ENCODE measurements at regions not wholly inside any gene's neighbourhood (a gene's known extent, or its start where the extent isn't known, plus 50 kb on each side); places are given as distances from the start of the nearest gene placed in this dataset.

DNA sequence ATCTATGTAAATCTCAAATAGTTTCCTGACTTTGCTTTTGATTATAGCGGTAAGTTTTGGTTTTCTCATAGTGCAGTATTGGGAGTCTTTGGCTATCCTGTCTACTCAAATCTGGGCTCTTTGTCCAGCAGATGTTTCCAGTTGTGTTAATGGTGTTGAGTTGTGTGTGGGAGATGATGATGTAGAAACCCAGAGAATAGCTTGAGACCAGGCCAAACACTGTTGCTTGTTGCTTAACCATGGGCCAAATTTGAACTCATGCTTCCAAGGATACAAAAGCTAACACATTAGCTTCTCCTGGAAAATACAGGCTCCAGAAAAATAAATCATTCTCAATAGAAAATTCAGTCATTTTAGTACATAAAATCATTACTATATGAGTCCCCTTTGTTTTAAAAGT lies 82.6 kb upstream of the GYPA start:
- ChIA-PET POLR2A (no interaction called here), CTCF (no interaction called here)
- DNase-seq (ENCODE audit: extremely low spot score): no peak
- no peak for TF ChIP-seq NFRKB (IDR thresholded peaks at IDR 0.05)
- TF ChIP-seq FOXM1 (IDR thresholded peaks at IDR 0.05; ENCODE audit: borderline replicate concordance): no peak
- no peak for TF ChIP-seq SUZ12 (IDR thresholded peaks at IDR 0.05)
- no peak for TF ChIP-seq FOXK2 (IDR thresholded peaks at IDR 0.05)
- no peak for TF ChIP-seq TARDBP (IDR thresholded peaks at IDR 0.05)
- TF ChIP-seq SP1 (IDR thresholded peaks at IDR 0.05): no peak
- no peak for TF ChIP-seq BHLHE40 (IDR thresholded peaks at IDR 0.05; ENCODE audit: borderline replicate concordance)
- no peak for TF ChIP-seq HDGF (IDR thresholded peaks at IDR 0.05; ENCODE audit: borderline replicate concordance)
- TF ChIP-seq ZNF384 (IDR thresholded peaks at IDR 0.05): no peak
- no peak for TF ChIP-seq CTBP1 (IDR thresholded peaks at IDR 0.05; ENCODE audit: borderline replicate concordance)
- TF ChIP-seq L3MBTL2 (conservative IDR thresholded peaks at IDR 0.05): no peak
- no peak for TF ChIP-seq FOXA1 (IDR thresholded peaks at IDR 0.05)
- TF ChIP-seq ARNT (IDR thresholded peaks at IDR 0.05): no peak
- TF ChIP-seq ELF4 (IDR thresholded peaks at IDR 0.05): no peak
- TF ChIP-seq, protein P1, sequence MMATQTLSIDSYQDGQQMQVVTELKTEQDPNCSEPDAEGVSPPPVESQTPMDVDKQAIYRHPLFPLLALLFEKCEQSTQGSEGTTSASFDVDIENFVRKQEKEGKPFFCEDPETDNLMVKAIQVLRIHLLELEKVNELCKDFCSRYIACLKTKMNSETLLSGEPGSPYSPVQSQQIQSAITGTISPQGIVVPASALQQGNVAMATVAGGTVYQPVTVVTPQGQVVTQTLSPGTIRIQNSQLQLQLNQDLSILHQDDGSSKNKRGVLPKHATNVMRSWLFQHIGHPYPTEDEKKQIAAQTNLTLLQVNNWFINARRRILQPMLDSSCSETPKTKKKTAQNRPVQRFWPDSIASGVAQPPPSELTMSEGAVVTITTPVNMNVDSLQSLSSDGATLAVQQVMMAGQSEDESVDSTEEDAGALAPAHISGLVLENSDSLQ (IDR thresholded peaks at IDR 0.05): no peak
- no peak for TF ChIP-seq LEF1 (IDR thresholded peaks at IDR 0.05; ENCODE audit: borderline replicate concordance)

DNA sequence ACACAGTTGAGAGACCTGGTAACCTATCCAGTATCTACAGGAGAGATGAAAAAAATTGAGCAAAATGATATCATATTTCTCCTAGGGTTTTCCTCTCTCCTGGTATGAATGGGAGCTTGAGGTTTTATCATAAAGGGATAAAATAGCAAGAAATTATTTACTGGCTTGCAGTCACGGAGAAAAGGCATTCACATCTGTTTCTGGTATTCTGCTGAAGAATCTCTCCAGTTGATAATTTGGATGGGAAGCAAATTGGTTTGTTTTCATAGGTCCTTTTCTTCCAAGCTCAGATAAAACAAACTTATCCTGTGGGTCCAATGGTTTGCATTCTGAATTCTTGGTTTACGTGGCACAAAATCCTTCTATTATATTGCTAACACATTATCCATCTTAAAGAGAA lies 83.1 kb upstream of the GYPA start:
- TF ChIP-seq, protein P1 (IDR thresholded peaks at IDR 0.05): no peak
- TF ChIP-seq L3MBTL2 (conservative IDR thresholded peaks at IDR 0.05): no peak
- CTCF ChIA-PET: no interaction called here
- POLR2A ChIA-PET: no interaction called here
- DNase-seq (ENCODE audit: extremely low spot score): no peak

DNA sequence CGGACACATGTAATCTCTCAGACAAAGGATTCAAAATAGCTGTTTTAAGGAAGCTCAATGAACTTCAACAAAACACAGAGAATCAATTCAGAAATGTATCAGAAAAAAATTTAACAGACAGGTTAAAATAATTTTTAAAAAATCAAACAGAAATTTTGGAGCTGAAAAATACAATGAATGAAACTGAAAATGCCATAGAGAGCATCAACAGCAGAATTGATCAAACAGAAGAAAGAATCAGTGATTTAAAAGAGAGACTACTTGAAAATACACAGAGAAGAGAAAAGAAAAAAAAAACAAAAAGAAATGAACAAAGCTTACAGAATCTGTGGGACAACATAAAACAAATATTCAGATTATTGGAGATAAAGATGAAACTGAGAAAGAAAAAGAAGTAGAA lies 118.8 kb upstream of the GYPA start:
- POLR2A ChIA-PET: no interaction called here
- CTCF ChIA-PET: no interaction called here
- TF ChIP-seq ARNT (IDR thresholded peaks at IDR 0.05): no peak
- TF ChIP-seq, protein P1 (IDR thresholded peaks at IDR 0.05): no peak
- TF ChIP-seq LEF1 (IDR thresholded peaks at IDR 0.05; ENCODE audit: borderline replicate concordance): no peak
- TF ChIP-seq FOXM1 (IDR thresholded peaks at IDR 0.05; ENCODE audit: borderline replicate concordance): no peak
- no peak for TF ChIP-seq TARDBP (IDR thresholded peaks at IDR 0.05)
- TF ChIP-seq SUZ12 (IDR thresholded peaks at IDR 0.05): no peak
- no peak for TF ChIP-seq L3MBTL2 (conservative IDR thresholded peaks at IDR 0.05)
- TF ChIP-seq FOXK2 (IDR thresholded peaks at IDR 0.05): no peak
- TF ChIP-seq HDGF (IDR thresholded peaks at IDR 0.05; ENCODE audit: borderline replicate concordance): no peak
- TF ChIP-seq ELF4 (IDR thresholded peaks at IDR 0.05): no peak
- no peak for TF ChIP-seq CTBP1 (IDR thresholded peaks at IDR 0.05; ENCODE audit: borderline replicate concordance)
- no peak for TF ChIP-seq FOXA1 (IDR thresholded peaks at IDR 0.05)
- no peak for TF ChIP-seq ZNF384 (IDR thresholded peaks at IDR 0.05)
- no peak for TF ChIP-seq BHLHE40 (IDR thresholded peaks at IDR 0.05; ENCODE audit: borderline replicate concordance)
- no peak for TF ChIP-seq SP1 (IDR thresholded peaks at IDR 0.05)
- no peak for TF ChIP-seq NFRKB (IDR thresholded peaks at IDR 0.05)
- no peak for DNase-seq (ENCODE audit: extremely low spot score)

DNA sequence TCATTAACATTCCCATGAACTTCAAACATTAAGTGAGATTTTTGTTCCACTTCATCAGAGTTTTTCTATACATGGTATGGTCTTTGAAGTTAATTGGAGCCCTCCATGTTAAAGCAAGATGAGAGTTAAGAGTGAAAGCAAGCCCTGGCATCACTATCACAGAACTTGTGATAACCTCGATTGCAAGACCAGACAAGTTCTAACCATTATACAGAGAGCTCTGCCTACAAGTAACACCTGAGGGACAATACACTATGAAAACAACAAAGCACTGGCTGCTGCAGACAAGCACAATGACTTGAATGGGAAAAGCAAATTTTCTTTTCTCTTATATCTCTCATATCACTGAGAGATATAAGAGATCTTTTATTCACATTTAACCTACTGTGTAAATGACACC lies 126.6 kb upstream of the GYPA start:
- ChIA-PET CTCF (no interaction called here), POLR2A (no interaction called here)
- TF ChIP-seq BHLHE40 (IDR thresholded peaks at IDR 0.05; ENCODE audit: borderline replicate concordance) (no peak), HDGF (IDR thresholded peaks at IDR 0.05; ENCODE audit: borderline replicate concordance) (no peak), FOXM1 (IDR thresholded peaks at IDR 0.05; ENCODE audit: borderline replicate concordance) (no peak), FOXA1 (IDR thresholded peaks at IDR 0.05) (no peak)
- no peak for DNase-seq (ENCODE audit: extremely low spot score)

DNA sequence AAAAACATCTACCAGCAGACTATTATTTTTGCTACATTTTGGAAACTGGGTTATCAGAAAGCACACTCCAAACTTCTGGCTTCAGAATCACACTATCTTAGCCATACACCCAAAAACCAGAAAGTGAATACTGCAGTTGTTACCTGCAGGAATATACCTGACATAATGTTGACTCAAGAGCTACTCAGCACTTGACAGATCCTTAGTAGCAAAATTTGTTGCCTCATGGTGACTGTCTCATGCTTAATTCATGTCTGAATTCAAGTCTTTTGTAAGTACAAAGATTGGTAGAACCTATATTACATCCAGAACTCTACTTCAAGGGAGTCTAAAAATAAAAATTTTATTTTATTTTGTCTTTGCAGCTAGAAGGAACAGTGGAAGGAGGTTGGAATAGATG lies 140.2 kb upstream of the GYPA start:
- CTCF ChIA-PET: no interaction called here
- no peak for TF ChIP-seq TARDBP (IDR thresholded peaks at IDR 0.05)
- TF ChIP-seq BHLHE40 (IDR thresholded peaks at IDR 0.05; ENCODE audit: borderline replicate concordance): no peak
- TF ChIP-seq NFRKB (IDR thresholded peaks at IDR 0.05): no peak
- TF ChIP-seq, protein P1 (IDR thresholded peaks at IDR 0.05): no peak
- no peak for TF ChIP-seq ELF4 (IDR thresholded peaks at IDR 0.05)
- no peak for TF ChIP-seq FOXM1 (IDR thresholded peaks at IDR 0.05; ENCODE audit: borderline replicate concordance)
- no peak for TF ChIP-seq CTBP1 (IDR thresholded peaks at IDR 0.05; ENCODE audit: borderline replicate concordance)
- no peak for TF ChIP-seq SUZ12 (IDR thresholded peaks at IDR 0.05)
- no peak for TF ChIP-seq ZNF384 (IDR thresholded peaks at IDR 0.05)
- TF ChIP-seq SP1 (IDR thresholded peaks at IDR 0.05): no peak
- no peak for TF ChIP-seq FOXK2 (IDR thresholded peaks at IDR 0.05)
- TF ChIP-seq ARNT (IDR thresholded peaks at IDR 0.05): no peak
- no peak for TF ChIP-seq LEF1 (IDR thresholded peaks at IDR 0.05; ENCODE audit: borderline replicate concordance)
- no peak for TF ChIP-seq FOXA1 (IDR thresholded peaks at IDR 0.05)
- TF ChIP-seq HDGF (IDR thresholded peaks at IDR 0.05; ENCODE audit: borderline replicate concordance): no peak
- TF ChIP-seq L3MBTL2 (conservative IDR thresholded peaks at IDR 0.05): no peak
- POLR2A ChIA-PET: no interaction called here
- no peak for DNase-seq (ENCODE audit: extremely low spot score)

DNA sequence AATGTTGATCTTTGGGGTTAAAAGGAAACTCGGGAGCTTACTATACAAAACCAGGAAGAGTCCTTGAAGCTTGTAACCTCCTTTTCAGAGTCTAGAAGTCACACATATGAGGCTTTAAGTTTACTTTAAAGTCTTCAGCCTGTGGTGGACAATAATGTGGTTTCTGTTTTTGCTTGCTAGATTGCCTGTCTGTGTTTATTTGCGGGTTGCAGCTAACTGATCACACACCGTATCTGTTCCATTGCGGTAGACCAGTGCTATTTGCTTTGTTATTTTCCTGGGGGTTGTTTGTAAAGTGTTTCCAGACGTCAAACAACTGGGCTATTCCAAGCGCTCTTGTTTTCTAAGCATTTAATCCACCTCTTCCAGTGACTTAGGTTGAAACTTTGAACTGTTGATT lies 143.0 kb upstream of the GYPA start:
- no peak for DNase-seq (ENCODE audit: extremely low spot score)
- ChIA-PET CTCF (interaction anchor here (0.6 to 0.7 kb wide), 2 partner anchors 78 to 108 kb away, joined by 3 to 4 read pairs; no protein-coding TSS in a partner anchor), POLR2A (interaction anchor here (0.6 kb wide), 1 partner anchor 19 kb away, joined by 3 read pairs; no protein-coding TSS in a partner anchor)
- no peak for TF ChIP-seq L3MBTL2 (conservative IDR thresholded peaks at IDR 0.05)

Measured in HEK293T (cell line).